ENCODE measurements at regions not wholly inside any gene's neighbourhood (a gene's known extent, or its start where the extent isn't known, plus 50 kb on each side); places are given as distances from the start of the nearest gene placed in this dataset.

DNA sequence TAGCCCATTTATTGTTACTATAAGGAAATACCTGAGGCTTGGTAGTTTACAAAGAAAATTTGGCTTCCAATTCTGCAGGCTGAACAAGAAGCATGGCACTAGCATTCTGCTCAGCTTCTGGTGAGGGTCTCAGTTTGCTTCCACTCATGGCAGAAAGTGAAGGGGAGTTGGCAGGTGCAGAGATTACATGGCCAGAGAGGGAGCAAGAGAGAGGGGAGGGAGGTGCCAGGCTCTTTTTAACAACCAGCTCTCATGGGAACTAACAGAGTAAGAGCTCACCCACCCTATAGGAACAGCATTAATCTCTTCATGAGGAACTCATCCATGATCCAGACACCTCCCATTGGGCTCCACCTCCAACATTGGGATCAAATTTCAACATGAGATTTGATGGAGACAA, 437.9 kb downstream of the CHL1 start:
- H3K27ac ChIP-seq = no peak overlapping the region
- DNase-seq = no peak
- intact Hi-C loops (cut with DNase I; ENCODE audit: low total_unique reads) = no loop called here
- H3K27me3 ChIP-seq = no peaks in the 10 kb centered on the region
- H3K36me3 ChIP-seq = no peaks in the 10 kb centered on the region
- no peak overlapping the region for H3K4me3 ChIP-seq
- TF ChIP-seq, protein P1, sequence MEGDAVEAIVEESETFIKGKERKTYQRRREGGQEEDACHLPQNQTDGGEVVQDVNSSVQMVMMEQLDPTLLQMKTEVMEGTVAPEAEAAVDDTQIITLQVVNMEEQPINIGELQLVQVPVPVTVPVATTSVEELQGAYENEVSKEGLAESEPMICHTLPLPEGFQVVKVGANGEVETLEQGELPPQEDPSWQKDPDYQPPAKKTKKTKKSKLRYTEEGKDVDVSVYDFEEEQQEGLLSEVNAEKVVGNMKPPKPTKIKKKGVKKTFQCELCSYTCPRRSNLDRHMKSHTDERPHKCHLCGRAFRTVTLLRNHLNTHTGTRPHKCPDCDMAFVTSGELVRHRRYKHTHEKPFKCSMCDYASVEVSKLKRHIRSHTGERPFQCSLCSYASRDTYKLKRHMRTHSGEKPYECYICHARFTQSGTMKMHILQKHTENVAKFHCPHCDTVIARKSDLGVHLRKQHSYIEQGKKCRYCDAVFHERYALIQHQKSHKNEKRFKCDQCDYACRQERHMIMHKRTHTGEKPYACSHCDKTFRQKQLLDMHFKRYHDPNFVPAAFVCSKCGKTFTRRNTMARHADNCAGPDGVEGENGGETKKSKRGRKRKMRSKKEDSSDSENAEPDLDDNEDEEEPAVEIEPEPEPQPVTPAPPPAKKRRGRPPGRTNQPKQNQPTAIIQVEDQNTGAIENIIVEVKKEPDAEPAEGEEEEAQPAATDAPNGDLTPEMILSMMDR (IDR thresholded peaks at IDR 0.05) = no peak
- no peak for TF ChIP-seq POLR2AphosphoS5 (IDR thresholded peaks at IDR 0.05)
- TF ChIP-seq EP300 (IDR thresholded peaks at IDR 0.05) = no peak
- TF ChIP-seq POLR2A (IDR thresholded peaks at IDR 0.05) = no peak
- H3K4me1 ChIP-seq = no peaks in the 10 kb centered on the region
- H3K9me3 ChIP-seq = no peaks in the 10 kb centered on the region

DNA sequence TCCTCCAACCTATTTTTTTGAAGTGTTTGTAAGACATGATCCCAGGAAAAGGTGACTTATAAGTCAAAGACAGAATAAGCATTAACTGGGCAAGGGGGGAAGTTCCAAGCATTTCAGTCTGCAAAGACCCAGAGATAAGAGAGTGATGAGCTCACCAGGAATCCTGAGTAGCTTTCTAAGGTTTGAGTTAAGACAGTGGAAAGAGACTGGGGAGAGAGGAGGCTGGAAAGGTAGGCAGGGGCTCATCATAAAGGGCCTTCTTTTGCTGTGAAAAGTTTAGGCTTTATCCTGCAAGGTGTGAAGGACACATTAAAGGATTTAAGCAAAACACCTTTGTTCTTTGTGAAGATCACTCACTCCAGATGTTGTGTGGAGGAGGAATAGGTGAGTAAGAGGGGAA, 438.8 kb downstream of the CHL1 start:
- intact Hi-C loops (cut with DNase I; ENCODE audit: low total_unique reads) = no loop called here
- Histone ChIP-seq H3K27me3 (no peaks in the 10 kb centered on the region), H3K36me3 (no peaks in the 10 kb centered on the region), H3K9me3 (no peaks in the 10 kb centered on the region), H3K4me1 (no peaks in the 10 kb centered on the region), H3K27ac (no peak overlapping the region), H3K4me3 (no peak overlapping the region)
- DNase-seq = no peak
- no peak for TF ChIP-seq POLR2A (IDR thresholded peaks at IDR 0.05)
- no peak for TF ChIP-seq EP300 (IDR thresholded peaks at IDR 0.05)
- TF ChIP-seq, protein P1 (IDR thresholded peaks at IDR 0.05) = no peak
- TF ChIP-seq POLR2AphosphoS5 (IDR thresholded peaks at IDR 0.05) = no peak

DNA sequence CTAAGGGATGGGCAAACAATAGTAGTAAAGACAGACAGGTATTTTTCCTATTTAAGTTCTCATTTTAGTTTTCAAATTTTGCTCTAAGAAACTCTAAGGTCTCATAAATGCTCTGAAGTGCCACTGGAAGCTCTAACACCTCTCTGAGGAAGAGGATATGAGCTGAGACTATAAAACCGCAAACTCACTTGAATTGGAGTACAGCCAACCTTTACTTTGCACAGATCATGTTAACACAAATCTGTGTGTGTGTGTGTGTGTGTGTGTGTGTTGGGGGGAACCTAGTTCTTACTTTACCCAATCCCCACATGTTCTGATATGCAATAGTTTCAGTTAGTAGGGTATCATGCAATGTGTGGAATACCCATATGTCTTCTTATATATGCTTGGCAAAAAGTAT, 446.8 kb downstream of the CHL1 start:
- WGBS, 5 donors = 55 to 73% (median 59%) methylated on average over 1 of the region's 1 CpG
- Histone ChIP-seq H3K4me1 (no peaks in the 10 kb centered on the region), H3K27ac (no peak overlapping the region), H3K27me3 (no peaks in the 10 kb centered on the region), H3K4me3 (no peak overlapping the region), H3K36me3 (no peaks in the 10 kb centered on the region), H3K9me3 (peaks cover 0 to 5% (median 0%) of the 10 kb centered on the region in 4 donors)
- intact Hi-C loops (cut with DNase I; ENCODE audit: low total_unique reads) = no loop called here
- DNase-seq = no peak
- TF ChIP-seq, protein P1 (IDR thresholded peaks at IDR 0.05) = no peak
- TF ChIP-seq EP300 (IDR thresholded peaks at IDR 0.05) (no peak), POLR2AphosphoS5 (IDR thresholded peaks at IDR 0.05) (no peak), POLR2A (IDR thresholded peaks at IDR 0.05) (no peak)

DNA sequence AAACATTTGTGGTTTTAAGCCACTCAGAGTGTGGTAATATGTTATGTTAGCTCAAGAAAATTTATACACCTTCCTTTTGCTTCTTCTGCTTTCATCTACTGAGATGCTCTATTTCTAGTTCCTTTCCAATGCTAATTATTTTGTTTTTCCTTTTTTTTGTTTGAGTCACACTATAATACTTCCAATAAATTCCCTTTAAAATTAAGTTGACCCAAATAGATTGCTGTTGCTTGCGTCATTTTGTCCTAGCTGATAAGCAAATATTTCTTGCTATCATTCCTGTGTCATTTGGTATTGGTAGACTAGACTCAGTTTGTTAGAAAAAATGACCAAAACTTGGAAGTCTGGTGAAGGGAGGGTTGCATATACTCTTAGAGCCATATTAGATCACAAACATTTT, 437.0 kb upstream of the CNTN6 start:
- H3K27me3 ChIP-seq = no peaks in the 10 kb centered on the region
- DNase-seq = no peak
- no peaks in the 10 kb centered on the region for H3K36me3 ChIP-seq
- no peak overlapping the region for H3K4me3 ChIP-seq
- 74 to 84% (median 81%) methylated on average over 1 of the region's 1 CpG for WGBS, 5 donors
- TF ChIP-seq POLR2AphosphoS5 (IDR thresholded peaks at IDR 0.05) (no peak), POLR2A (IDR thresholded peaks at IDR 0.05) (no peak), EP300 (IDR thresholded peaks at IDR 0.05) (no peak)
- TF ChIP-seq, protein P1 (IDR thresholded peaks at IDR 0.05) = no peak
- no peaks in the 10 kb centered on the region for H3K4me1 ChIP-seq
- H3K9me3 ChIP-seq = no peaks in the 10 kb centered on the region
- intact Hi-C loops (cut with DNase I; ENCODE audit: low total_unique reads) = no loop called here
- H3K27ac ChIP-seq = no peak overlapping the region
